ENCODE measurements at regions not wholly inside any gene's neighbourhood (a gene's known extent, or its start where the extent isn't known, plus 50 kb on each side); places are given as distances from the start of the nearest gene placed in this dataset.

- no peak for DNase-seq (ENCODE audit: low read depth in 3 of 3)
Observed at GRCh38 chr10:44056967-44057805, 327.7 kb downstream of the CXCL12 start.

DNA sequence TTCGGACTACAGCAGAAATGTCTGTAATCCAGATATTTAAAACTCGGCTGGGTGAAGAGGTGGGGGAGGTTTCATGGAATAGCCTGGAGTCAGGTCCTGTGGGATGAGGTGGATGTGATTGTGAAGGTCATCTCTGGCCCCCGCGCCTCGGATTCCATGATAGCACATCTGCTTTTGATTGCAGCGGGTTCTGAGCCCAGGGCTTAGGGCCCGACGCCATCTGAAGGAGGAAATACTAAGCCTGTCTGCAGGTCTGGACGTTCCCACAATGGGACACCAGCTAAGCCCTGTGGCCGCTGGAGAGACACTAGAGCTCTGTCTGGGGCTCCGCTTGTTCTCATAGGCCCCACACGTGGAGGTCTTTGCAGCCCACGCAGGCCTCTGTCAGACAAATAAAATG is 328.7 kb downstream of the CXCL12 start:
- DNase-seq (ENCODE audit: low read depth in 3 of 3), result no peak

DNA sequence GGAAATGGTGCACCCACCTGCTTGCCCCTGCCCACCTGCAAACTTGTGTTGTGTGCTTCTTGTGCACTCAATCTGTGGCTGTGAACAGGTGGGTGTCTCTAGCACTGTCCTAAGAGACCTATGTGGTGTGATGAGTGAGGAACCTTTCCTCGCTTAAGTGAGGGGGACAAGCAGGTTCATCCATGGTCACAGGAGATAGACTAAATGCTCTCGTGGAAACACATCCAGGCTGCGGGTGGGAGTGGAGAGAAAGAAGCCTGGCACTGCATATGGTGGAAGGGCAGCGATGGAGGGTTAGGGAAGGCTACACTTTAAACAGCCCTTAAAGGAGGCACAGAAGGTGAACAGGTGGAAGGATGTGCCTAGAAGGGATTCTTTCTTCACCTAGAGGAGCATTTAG is 330.9 kb downstream of the CXCL12 start:
- DNase-seq (ENCODE audit: low read depth in 3 of 3), result no peak

GRCh38 chr10:44053391-44053790 is 331.5 kb downstream of the CXCL12 start:
- DNase-seq (ENCODE audit: low read depth in 3 of 3), result no peak

DNA sequence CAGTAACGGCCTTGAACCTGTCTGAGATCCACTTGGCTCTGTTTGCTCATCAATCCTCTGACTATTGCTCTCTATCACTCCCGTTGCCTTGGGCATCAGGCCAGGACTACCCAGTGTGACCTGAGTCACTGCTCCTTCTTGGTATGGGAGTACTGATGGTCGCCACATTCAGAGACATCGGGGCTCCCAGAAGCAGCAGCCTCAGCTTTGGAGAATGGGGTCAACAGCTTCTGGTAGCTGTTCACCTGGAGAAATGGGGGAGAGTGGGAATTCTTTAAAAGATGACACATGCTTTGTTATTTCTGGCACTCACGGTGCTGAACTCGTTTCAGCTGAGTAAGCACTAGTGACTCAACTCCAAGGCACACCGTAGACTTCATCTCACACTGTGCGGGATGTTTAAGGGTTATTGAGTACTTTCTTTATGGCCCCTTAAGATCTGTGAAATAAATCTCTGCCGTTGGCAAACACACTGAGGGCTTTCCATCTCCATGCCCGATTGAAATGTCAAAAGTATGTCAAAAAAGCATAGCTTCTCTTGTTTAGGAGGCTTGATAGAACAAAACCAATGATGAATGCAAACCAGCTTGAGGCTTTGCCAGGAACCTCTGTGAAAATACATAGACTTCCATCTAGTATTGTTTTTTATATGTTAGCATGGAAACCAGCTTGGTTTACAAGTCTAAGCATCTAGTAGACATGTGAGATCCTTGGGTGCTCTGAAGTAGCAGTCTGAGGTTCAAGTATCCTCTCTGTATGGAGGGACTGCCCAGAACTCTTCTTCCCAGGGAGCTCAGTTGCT is 333.1 kb downstream of the CXCL12 start:
- no peak for DNase-seq (ENCODE audit: low read depth in 3 of 3)

DNA sequence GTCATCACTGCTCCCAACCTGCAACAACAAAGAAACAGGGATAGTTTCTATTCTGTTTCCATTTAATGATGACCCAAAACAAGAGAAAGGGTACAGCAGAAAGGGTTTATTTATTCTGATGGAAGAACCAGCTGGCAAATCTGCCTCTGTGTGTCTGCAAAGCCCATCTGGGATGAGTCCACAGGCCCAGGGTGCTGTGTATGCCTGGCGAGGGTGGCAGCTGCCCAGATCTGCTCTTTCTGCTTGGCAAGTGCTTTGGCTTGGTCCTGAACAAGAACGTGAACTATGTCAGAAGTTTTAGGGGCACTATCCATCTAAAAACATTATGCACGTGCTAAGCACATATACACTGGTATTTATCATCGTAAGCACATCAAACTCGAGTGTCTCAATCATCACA is 333.8 kb downstream of the CXCL12 start:
- no peak for DNase-seq (ENCODE audit: low read depth in 3 of 3)

- DNase-seq (ENCODE audit: low read depth in 3 of 3), result no peak
Observed at GRCh38 chr10:44049301-44050015, 335.4 kb downstream of the CXCL12 start.

- DNase-seq (ENCODE audit: low read depth in 3 of 3), result no peak
Observed at GRCh38 chr10:44047361-44047760, 337.5 kb downstream of the CXCL12 start.

- no peak for DNase-seq (ENCODE audit: low read depth in 3 of 3)
Observed at GRCh38 chr10:44046605-44047004, 338.3 kb downstream of the CXCL12 start.

- no peak for DNase-seq (ENCODE audit: low read depth in 3 of 3)
Observed at GRCh38 chr10:44045020-44045419, 339.9 kb downstream of the CXCL12 start.

DNA sequence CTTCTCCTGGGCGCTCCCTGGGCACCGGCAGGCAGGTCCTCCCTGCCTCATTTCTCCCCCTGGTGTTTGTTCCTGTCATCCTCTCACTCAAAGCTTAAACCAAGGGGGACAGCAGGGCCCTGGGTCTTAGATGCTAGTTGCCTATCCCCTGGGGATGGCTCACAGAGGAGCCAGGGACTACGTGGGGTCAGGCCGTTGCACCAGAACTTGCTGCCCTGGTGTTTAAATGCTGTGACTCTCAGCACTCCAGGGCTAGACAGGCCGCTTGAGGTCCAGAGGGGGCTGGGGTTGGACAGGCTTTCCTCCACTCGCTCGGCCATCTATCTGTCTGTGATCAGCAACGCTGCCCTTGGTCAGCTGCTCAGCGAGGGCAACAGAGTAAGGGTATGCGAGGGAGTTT is 340.3 kb downstream of the CXCL12 start:
- no peak for DNase-seq (ENCODE audit: low read depth in 3 of 3)

GRCh38 chr10:44043646-44044375 is 341.1 kb downstream of the CXCL12 start:
- no peak for DNase-seq (ENCODE audit: low read depth in 3 of 3)

GRCh38 chr10:44042926-44043602 is 341.8 kb downstream of the CXCL12 start:
- DNase-seq (ENCODE audit: low read depth in 3 of 3), result no peak

DNA sequence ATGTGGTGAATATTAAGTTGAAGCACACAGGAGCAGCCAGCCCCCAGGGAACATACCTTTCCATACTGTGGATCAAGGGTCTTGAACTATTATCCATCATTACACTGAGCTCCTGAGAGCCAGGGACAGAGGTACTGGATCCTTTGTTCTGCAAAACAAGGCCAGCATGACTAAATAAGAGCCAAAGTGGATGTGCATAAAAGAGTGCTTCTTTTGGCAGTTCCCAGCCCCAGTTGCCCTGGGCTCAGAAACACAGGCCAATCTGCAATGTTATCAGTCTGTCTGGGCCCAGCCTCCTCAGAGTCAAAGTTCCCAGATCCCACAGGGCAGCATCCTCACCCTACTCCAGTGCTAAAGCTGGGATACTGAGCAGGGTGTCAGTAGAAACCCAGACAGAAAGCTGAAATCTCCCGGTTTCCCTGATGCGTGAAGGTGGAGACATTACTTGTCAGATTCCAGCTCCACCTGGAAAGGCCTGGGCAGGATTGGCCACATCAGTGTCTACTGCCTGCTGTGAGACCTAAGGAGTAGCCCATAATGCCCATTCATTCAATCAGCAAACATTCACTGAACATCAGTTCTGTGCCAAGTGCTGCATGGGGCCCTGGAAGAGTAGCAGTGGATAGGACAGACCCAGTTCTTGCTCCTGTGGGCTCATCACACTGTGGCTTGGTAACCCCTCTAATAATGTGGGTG is 342.7 kb downstream of the CXCL12 start:
- DNase-seq (ENCODE audit: low read depth in 3 of 3), result no peak

DNA sequence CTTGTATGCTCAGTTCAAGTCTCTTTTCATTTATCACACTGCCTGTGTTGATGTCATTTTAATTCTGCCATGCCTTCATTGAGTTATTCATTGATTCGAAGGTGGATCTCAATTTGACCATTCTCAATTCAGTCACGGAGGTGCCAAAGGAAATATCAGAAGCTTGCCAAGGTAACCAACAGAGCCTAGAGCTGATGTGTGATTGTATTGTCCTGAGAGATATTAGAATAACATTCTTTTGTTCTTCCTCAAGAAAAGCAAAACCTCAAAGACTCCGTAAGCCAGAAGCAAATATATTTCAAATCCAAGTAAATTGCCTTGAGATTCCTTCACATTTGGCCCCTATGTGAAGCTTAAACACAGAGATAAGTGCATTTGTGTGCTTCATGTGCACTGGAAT is 345.3 kb downstream of the CXCL12 start:
- no peak for DNase-seq (ENCODE audit: low read depth in 3 of 3)

GRCh38 chr10:44036425-44036824 is 348.5 kb downstream of the CXCL12 start:
- no peak for DNase-seq (ENCODE audit: low read depth in 3 of 3)

GRCh38 chr10:44035474-44036197 is 349.3 kb downstream of the CXCL12 start:
- no peak for DNase-seq (ENCODE audit: low read depth in 3 of 3)

GRCh38 chr10:44034946-44035345 is 350.0 kb downstream of the CXCL12 start:
- DNase-seq (ENCODE audit: low read depth in 3 of 3), result no peak

GRCh38 chr10:44033008-44033407 is 351.9 kb downstream of the CXCL12 start:
- no peak for DNase-seq (ENCODE audit: low read depth in 3 of 3)

DNA sequence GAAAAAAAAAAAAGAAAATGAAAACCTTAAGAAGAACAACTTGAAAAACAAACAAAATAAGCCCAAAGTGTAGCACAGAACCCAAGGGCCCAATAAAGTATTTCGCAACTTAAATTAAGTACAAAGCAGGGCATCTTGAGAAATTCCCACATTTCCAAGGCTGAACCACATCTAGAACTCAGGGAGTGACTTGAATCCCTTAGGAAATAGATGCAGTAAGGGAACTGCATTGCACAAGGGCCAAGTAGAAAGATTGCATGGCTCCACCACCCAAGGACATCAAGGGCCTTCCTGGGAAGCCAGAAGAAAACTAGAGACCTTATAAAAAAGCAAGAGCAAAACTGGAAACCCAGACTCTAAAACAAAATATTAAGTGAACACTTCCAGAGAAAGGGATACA is 352.7 kb downstream of the CXCL12 start:
- DNase-seq (ENCODE audit: low read depth in 3 of 3), result no peak

All from stimulated activated CD4-positive, alpha-beta T cell treated with anti-CD3 and anti-CD28 coated beads, TNF-alpha, amount 100 ng/mL, for 4 hours (primary cell).